PFSK-1 (cell line): ENCODE measurements at regions not wholly inside any gene's neighbourhood (a gene's known extent, or its start where the extent isn't known, plus 50 kb on each side); places are given as distances from the start of the nearest gene placed in this dataset.

Experiments used
- FOXP2 ChIP-seq: optimal IDR thresholded peaks from 2 replicates; pipeline ENCODE3; 2011; ENCODE audit warnings: borderline replicate concordance, control low read depth, inconsistent platforms; ENCODE audit not compliant: insufficient read depth; ENCODE audit errors: extremely low read length, extremely low read depth
- POLR2AphosphoS5 ChIP-seq: IDR thresholded peaks from 2 replicates; pipeline ENCODE4 v1.6.1; 2012; ENCODE audit warnings: low read depth, mild to moderate bottlenecking, control low read depth, low read length, moderate library complexity
- REST ChIP-seq, 2 experiments: IDR thresholded peaks; 2 replicates each; pipeline versions ENCODE4 v1.6.1 to v1.8.0; 2011 to 2012; ENCODE audit warnings: low read depth in 2 of 2, low read length in 2 of 2, control low read depth in 1 of 2, inconsistent platforms in 1 of 2, mild to moderate bottlenecking in 1 of 2, moderate library complexity in 1 of 2; ENCODE audit not compliant: insufficient read depth in 1 of 2
- SIN3A ChIP-seq: IDR thresholded peaks from 2 replicates; pipeline ENCODE4 v1.6.1; 2012; ENCODE audit warnings: mild to moderate bottlenecking, low read length, moderate library complexity, borderline replicate concordance; ENCODE audit not compliant: insufficient read depth
- TAF1 ChIP-seq: IDR thresholded peaks from 2 replicates; pipeline ENCODE4 v1.6.1; 2012; ENCODE audit warnings: low read length, control low read depth, borderline replicate concordance; ENCODE audit not compliant: insufficient read depth

- no peak for TF ChIP-seq POLR2AphosphoS5
- no peak for TF ChIP-seq SIN3A
- TF ChIP-seq REST (IDR thresholded peaks at IDR 0.05; ENCODE audit: insufficient read depth in 1 of 2, low read depth in 2 of 2, low read length in 2 of 2): no peak
- no peak for TF ChIP-seq TAF1
- no peak for TF ChIP-seq FOXP2
Measured at GRCh38 chr5:116771466-116772151, 197.0 kb upstream of the SEMA6A start.
